Stimulated activated CD8-positive, alpha-beta memory T cell treated with anti-CD3 and anti-CD28 coated beads, Interleukin-12 subunit alpha, Interleukin-12 subunit beta, amount 100 ng/mL, for 24 hours (primary cell): ENCODE measurements at regions not wholly inside any gene's neighbourhood (a gene's known extent, or its start where the extent isn't known, plus 50 kb on each side); places are given as distances from the start of the nearest gene placed in this dataset.

Source experiments
- DNase-seq: peaks from one replicate; pipeline ENCODE4 v3.0.0-alpha.2; 2020; ENCODE audit errors: extremely low read depth

DNA sequence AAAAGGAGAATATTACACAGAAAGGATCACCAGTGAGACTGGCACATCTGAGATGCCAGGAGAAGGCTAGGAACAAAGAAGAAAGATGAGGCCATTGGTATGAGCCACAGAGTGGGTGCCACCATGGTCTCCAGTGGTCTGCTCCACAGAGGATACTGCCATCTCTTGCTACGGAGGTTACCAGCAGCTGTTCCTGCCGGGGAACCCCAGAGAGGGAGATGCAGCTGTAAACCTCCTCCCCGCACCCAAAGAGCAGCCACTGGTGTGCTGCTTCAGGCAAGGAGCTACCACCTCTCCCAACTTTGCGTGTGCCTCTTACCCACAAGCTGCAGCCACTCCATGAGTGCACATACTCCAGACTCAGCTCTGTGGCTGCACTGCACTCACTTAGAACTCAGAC lies 201.5 kb upstream of the RTL1 start:
- DNase-seq = no peak

DNA sequence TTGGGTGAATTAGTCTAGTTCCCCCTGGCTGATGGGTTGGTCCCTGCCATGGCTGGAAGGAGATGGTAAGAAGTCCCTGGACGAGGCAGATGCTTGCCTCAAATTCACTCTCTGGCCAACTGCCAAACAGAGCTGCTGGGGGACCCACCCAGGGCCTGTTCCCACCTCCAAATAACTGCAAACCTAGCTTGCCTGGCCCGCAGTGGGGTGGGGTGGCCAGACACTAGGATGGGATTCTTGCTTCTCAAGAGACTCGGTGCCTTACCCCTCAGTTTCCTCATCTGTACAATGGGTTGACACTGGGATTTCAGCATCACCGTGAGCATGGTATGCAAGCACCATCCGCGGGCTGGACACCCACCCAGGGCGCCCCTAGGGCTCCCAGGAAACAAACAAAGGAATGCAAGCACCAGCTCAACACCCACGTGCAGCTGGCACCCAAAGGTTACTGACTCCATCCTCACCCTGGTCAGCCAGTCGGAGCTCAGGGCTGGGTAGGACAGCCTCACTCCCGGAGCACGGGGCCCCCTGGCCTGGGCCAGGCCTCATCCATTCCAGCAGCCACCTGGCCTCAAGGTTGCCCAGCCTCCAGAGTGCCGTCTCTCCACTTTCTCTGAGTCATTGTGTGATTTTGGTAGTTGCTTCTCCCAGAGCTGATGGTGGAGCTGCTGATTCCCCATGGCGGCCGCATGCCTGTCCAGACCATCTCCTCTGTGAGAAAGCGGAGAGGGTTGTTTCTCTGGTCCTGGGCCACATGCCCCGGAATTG lies 205.2 kb upstream of the RTL1 start:
- no peak for DNase-seq

GRCh38 chr14:101109347-101109638 lies 205.8 kb upstream of the RTL1 start:
- DNase-seq = no peak

- DNase-seq = no peak
These were observed 206.6 kb upstream of the RTL1 start for GRCh38 chr14:101109981-101110728.

DNA sequence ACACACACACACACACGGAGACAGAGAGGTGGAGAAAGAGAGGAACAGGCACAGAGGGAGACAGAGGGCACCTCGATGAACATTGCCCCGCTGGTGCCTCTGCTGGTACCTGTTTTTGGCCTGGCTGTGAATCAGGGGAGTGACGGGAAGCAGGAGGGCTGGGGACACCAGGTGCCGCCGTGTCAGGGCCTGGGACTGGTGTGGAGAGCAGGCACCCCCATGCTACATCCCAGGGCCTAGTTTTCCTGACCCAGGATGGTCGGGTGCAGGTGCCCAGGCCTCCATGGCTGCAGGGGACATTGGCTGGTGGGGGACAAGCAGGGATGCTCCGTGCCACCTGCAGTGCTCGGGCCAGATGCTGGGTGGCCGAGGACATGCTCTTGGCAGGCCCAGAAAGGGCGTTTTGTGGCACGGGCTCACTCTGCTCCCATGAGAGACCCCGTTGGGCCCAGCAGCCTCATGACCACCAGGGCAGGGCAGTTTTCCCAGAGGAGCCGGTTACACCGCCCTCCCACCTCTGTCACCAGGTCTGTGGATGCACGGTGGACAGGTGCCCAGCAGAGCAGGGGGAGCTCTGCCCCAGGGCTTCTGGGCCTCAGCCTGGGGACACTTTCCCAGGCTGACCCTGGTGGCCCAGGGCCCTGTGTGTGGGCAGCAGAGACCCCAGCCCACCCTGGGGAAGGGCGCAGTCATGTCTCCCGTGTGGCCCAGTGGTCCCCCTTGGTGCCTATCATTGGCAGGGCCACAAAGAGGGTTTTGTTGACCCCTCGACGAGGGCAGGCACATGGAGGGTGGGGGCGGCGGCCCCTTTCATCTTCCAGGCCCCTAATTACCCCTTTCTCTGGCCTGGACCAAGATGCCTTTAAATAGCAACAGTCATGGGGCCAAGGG lies 207.5 kb upstream of the RTL1 start:
- no peak for DNase-seq

- no peak for DNase-seq
These were observed 208.2 kb upstream of the RTL1 start for GRCh38 chr14:101111620-101112290.

GRCh38 chr14:101112351-101113107 lies 209.0 kb upstream of the RTL1 start:
- DNase-seq = no peak

DNA sequence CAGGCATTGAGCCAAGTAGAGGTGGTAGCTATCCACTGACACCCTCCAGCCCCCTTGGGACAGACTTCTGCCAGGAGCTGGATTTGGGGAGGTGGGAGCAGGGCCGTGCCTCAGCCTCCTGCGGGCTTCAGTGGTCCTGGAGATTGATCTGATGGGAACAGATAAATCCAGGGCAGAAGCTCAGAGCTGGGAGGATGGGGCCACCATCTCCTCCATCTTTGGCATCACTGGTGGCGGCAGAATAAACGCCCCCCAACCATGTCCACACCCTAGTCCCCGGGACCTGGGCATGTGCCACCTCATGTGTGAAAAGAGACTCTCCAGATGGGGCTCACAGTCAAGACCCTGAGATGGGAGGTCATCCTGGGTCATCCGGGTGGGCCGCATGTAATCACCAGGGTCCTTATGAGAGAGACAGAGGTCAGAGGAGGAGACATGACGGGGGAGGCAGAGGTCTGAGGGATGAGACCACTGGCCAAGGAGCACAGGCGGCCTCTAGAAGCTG lies 209.6 kb upstream of the RTL1 start:
- no peak for DNase-seq

DNA sequence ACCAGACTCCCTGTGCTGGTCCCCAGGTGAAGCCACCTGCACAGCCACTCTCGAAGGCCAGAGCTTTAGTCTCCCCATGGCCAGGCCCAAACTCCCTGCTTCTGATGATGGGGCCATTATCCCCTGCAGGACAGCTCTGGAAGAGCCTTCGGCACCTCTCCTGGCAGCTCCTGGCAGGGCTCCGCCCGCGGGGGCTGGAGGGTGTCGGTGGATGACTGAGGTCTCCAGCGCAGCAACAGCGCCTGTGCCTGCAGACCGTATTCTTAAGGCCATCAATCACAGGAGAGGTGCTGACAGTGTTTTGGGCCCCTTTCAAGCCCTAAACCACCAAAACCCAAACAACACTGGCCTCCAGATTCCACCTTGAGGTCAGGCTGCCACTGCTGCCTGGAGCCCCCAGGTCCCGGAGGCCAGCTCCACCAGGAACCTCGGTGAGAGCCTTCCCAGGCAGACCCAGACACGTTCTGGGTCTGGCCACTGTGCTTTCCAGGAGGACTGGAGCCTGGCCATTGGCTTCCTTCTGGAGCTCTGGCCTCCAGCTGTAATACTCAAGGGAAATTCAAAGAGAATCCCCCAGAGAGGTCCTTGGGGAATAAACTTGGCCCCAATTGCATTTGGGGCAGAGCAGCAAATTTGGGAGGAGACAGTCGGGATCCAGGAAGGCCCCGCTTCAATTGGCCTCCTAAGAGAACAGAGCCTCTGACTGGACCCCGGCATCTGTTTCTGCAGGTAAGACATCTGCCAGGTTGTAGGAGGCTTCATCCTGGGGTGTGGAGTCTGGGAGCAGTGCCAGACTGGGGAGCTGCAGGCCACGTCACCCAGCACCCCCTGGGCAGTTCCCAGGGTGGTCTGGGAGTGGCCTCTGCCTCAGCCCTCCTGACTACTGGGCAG lies 210.6 kb upstream of the RTL1 start:
- DNase-seq = no peak

GRCh38 chr14:101114726-101115515 lies 211.4 kb upstream of the RTL1 start:
- DNase-seq = no peak

GRCh38 chr14:101115652-101116051 lies 212.1 kb upstream of the RTL1 start:
- no peak for DNase-seq

- no peak for DNase-seq
These were observed 212.5 kb upstream of the RTL1 start for GRCh38 chr14:101116065-101116464.

DNA sequence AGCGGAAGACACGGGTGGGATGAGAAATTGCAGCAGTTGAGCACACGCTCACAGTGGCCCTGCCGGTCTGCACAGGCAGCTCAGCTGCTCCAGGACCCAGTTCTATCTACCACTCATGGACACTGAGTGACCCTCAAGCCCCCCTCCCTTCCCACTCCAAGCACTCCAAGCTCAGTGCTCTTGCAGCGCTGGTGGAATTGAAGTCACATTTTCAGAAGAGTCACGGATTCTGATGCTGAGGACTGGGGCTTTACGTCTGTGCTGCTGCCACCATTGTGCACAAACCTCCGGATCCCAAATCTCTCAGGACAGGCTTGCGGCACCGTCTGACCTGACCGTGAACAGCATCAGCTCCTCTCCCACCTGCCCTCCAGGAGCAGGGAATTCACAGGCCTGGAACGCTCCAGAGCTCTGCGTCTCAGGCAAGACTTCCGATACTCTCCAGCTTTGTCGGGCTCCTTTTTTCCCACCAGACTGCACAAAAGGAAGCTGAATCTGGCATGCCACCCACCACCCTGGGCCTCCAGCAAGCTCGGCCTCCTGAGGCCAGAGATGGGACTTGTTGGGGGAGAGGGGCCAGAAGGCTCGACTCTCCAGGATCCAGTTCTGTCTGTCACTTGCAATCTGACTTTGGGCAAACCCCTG lies 213.1 kb upstream of the RTL1 start:
- no peak for DNase-seq

- DNase-seq = no peak
These were observed 214.0 kb upstream of the RTL1 start for GRCh38 chr14:101117543-101117942.

DNA sequence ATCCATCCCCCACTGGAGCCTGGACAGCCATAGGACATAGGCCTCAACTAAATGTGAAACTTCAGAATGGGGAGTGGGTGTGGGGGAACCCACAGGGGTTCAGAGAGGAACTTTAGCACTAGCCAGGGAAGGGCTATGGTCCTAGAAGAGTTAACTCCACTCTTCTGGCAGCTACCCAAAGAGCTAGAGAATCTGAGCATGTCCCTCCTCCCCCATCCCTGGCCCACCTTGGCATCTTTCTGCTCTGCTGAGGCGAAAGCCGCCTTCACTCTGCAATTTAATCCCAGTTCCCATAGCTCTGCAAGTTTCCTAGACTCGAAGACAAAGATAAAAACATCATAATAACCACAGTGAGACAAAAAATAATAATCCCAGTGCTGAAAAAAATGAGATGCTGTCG lies 214.7 kb upstream of the RTL1 start:
- DNase-seq = no peak

GRCh38 chr14:101118746-101119591 lies 215.4 kb upstream of the RTL1 start:
- DNase-seq = no peak

DNA sequence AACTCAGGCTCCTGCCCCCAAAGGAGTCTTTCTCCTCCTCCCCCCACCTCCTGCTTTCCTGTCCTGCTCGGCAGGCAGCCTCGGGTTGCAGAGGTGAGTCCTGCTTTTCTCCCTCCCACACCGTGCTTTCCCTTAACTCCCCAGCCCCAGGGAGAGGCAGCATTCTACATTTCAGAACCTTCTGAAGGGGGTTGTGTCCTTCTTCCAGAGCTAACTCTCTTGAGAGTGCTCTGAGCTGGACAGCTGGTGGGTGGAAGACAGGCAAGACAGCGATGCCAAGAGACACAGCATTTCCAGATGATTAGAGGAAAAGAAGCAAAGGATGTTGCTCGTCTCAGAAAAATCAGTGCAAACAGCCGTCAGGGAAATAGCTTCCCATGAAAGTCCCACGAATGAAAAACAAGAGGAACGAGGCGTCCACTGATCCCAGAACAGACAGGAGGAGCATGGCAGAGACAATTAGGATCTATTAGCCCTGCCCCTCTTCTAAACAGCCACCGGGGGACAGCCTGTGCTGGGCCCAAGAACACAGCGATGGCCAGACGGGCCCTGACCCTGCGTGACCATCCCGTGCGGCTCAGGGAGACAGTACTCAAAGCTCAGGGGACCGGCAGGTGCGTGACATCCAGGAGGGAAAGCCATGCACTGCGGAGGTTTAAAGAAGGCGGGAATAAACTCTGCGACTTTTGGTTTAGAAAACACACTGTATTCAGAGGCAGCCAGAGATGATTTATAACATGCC lies 216.5 kb upstream of the RTL1 start:
- no peak for DNase-seq
